PC-9 (cell line): ENCODE measurements at regions not wholly inside any gene's neighbourhood (a gene's known extent, or its start where the extent isn't known, plus 50 kb on each side); places are given as distances from the start of the nearest gene placed in this dataset.

Source experiments
- CTCF ChIP-seq: fragments of 200-600 bp; sonication (generic); conservative IDR thresholded peaks from 2 replicates; pipeline ENCODE4 v1.6.1; 2017; ENCODE audit warnings: mixed run types, antibody characterized with exemption, mild to moderate bottlenecking, moderate library complexity
- EZH2 ChIP-seq: fragments of 200-600 bp; sonication (generic); IDR thresholded peaks from 2 replicates; pipeline ENCODE4 v1.8.0; 2017; ENCODE audit warnings: antibody characterized with exemption, low read depth

- no peak for TF ChIP-seq CTCF
- no peak for TF ChIP-seq EZH2
These were observed 347.3 kb downstream of the ENC1 start for GRCh38 chr5:74293182-74293581.
